GM23338 (cell line): ENCODE measurements at regions not wholly inside any gene's neighbourhood (a gene's known extent, or its start where the extent isn't known, plus 50 kb on each side); places are given as distances from the start of the nearest gene placed in this dataset.

Experiments
- ATAC-seq: fragments of 200-7000 bp; cut with Tn5 transposase; 3 replicates; pipeline ENCODE4 v1.9.1; 2020
- DNase-seq: peaks from one replicate; pipeline ENCODE4 v3.0.0-alpha.2; 2015; ENCODE audit warnings: low spot score
- H2AFZ ChIP-seq: fragments of 200-600 bp; sonication (generic); 2 replicates; pipeline ENCODE4 v1.8.0; 2016; ENCODE audit warnings: antibody characterized with exemption, mild to moderate bottlenecking, moderate library complexity
- H3F3A ChIP-seq: fragments of 200-600 bp; sonication (generic); replicated peaks from 2 replicates; pipeline ENCODE4 v1.8.0; 2017; ENCODE audit warnings: antibody characterized with exemption, mixed run types, low read depth
- H3K27ac ChIP-seq: fragments of 200-600 bp; sonication (generic); 2 replicates; pipeline ENCODE4 v1.6.1; 2016; ENCODE audit warnings: low read depth
- H3K27me3 ChIP-seq: fragments of 200-600 bp; sonication (generic); 2 replicates; pipeline ENCODE4 v1.8.0; 2016; ENCODE audit warnings: mild to moderate bottlenecking, mixed run types, moderate library complexity; ENCODE audit not compliant: insufficient read depth
- H3K36me3 ChIP-seq: fragments of 200-600 bp; sonication (generic); 2 replicates; pipeline ENCODE4 v1.8.0; 2016; ENCODE audit warnings: mild to moderate bottlenecking; ENCODE audit not compliant: insufficient read depth
- H3K4me1 ChIP-seq: fragments of 200-600 bp; sonication (generic); 2 replicates; pipeline ENCODE4 v1.8.0; 2016; ENCODE audit warnings: mild to moderate bottlenecking, moderate library complexity; ENCODE audit not compliant: insufficient read depth
- H3K4me2 ChIP-seq: fragments of 200-600 bp; sonication (generic); 2 replicates; pipeline ENCODE4 v1.7.1; 2017; ENCODE audit warnings: mixed run types
- H3K4me3 ChIP-seq: fragments of 200-600 bp; sonication (generic); 2 replicates; pipeline ENCODE4 v1.6.1; 2016; ENCODE audit warnings: mixed run types
- H3K79me2 ChIP-seq: fragments of 200-600 bp; sonication (generic); replicated peaks from 2 replicates; pipeline ENCODE4 v1.8.0; 2017; ENCODE audit warnings: mild to moderate bottlenecking; ENCODE audit not compliant: insufficient read depth
- H3K9me2 ChIP-seq: fragments of 200-600 bp; sonication (generic); 2 replicates; pipeline ENCODE4 v1.8.0; 2017; ENCODE audit not compliant: insufficient read depth
- H4K20me1 ChIP-seq: fragments of 200-600 bp; sonication (generic); replicated peaks from 2 replicates; pipeline ENCODE4 v1.8.0; 2017; ENCODE audit warnings: mild to moderate bottlenecking; ENCODE audit not compliant: insufficient read depth
- H3K27ac Mint-ChIP-seq: 2 replicates; pipeline ENCODE4 v1.8.0; 2020; ENCODE audit warnings: inconsistent platforms, mild to moderate bottlenecking, moderate library complexity, mixed read lengths
- H3K27me3 Mint-ChIP-seq: 3 replicates; pipeline ENCODE4 v1.8.0; 2022; ENCODE audit warnings: low read depth, mild to moderate bottlenecking, moderate library complexity, mixed read lengths, inconsistent platforms; ENCODE audit not compliant: insufficient read depth, poor library complexity
- H3K36me3 Mint-ChIP-seq: 3 replicates; pipeline ENCODE4 v1.8.0; 2021; ENCODE audit warnings: low read depth, mild to moderate bottlenecking, inconsistent platforms, moderate library complexity, mixed read lengths
- H3K4me1 Mint-ChIP-seq: 3 replicates; pipeline ENCODE4 v1.8.0; 2020; ENCODE audit warnings: mild to moderate bottlenecking, inconsistent platforms, mixed read lengths
- H3K4me3 Mint-ChIP-seq: 3 replicates; pipeline ENCODE4 v1.8.0; 2021; ENCODE audit warnings: moderate library complexity, mild to moderate bottlenecking, inconsistent platforms, mixed read lengths
- H3K9me3 Mint-ChIP-seq: 3 replicates; pipeline ENCODE4 v1.8.0; 2020; ENCODE audit warnings: moderate library complexity, mild to moderate bottlenecking, inconsistent platforms, mixed read lengths
- TF ChIP-seq, protein P1 (sequence below), 2 experiments: fragments of 200-600 bp in 1 of 2; sonication (generic) in 1 of 2; conservative IDR thresholded peaks; 2 replicates each; pipeline versions ENCODE4 v1.5.1 to v1.6.1; 2016 to 2017; ENCODE audit warnings: antibody characterized with exemption in 2 of 2, low read depth in 2 of 2, mild to moderate bottlenecking in 2 of 2, moderate library complexity in 1 of 2

DNA sequence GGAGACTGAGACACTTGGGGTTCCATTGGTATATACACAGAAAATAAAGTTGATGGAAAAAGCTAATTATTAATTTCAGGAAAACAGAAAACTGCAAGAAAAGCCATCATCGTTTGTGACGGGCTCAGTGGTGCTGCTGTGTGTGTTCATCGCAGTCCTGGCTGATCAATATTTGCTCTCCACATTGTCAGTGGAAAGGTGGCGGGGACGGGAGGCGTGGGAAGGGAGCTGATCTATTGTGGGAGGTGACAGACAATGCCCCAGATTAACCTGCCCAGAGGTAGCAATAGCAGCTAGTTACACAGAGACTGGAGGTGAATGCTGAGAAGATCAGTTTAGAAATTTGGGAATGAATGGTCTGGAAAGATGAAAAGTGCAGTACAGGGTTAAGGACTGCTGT, 50.0 kb upstream of the CTDP1 start:
- no peaks in the 10 kb centered on the region for H3K36me3 ChIP-seq
- no peak overlapping the region for H2AFZ ChIP-seq
- H3K79me2 ChIP-seq = no peaks in the 10 kb centered on the region
- H3K27ac Mint-ChIP-seq = no peak overlapping the region
- peaks cover 9% of the 10 kb centered on the region for H3K36me3 Mint-ChIP-seq
- no peaks in the 10 kb centered on the region for H3K9me2 ChIP-seq
- DNase-seq (no peak), ATAC-seq (no peak)
- H3K4me3 ChIP-seq = no peak overlapping the region
- no peaks in the 10 kb centered on the region for H3K27me3 ChIP-seq
- H3K4me1 Mint-ChIP-seq = no peaks in the 10 kb centered on the region; the same call in 2 of the 3 replicates
- H3F3A ChIP-seq = no peaks in the 10 kb centered on the region
- no peaks in the 10 kb centered on the region for H4K20me1 ChIP-seq
- no peak overlapping the region for H3K27ac ChIP-seq
- no peaks in the 10 kb centered on the region for H3K4me1 ChIP-seq
- H3K9me3 Mint-ChIP-seq = peaks cover 13% of the 10 kb centered on the region
- no peak overlapping the region for H3K4me2 ChIP-seq
- no peak overlapping the region for H3K4me3 Mint-ChIP-seq
- TF ChIP-seq, protein P1, sequence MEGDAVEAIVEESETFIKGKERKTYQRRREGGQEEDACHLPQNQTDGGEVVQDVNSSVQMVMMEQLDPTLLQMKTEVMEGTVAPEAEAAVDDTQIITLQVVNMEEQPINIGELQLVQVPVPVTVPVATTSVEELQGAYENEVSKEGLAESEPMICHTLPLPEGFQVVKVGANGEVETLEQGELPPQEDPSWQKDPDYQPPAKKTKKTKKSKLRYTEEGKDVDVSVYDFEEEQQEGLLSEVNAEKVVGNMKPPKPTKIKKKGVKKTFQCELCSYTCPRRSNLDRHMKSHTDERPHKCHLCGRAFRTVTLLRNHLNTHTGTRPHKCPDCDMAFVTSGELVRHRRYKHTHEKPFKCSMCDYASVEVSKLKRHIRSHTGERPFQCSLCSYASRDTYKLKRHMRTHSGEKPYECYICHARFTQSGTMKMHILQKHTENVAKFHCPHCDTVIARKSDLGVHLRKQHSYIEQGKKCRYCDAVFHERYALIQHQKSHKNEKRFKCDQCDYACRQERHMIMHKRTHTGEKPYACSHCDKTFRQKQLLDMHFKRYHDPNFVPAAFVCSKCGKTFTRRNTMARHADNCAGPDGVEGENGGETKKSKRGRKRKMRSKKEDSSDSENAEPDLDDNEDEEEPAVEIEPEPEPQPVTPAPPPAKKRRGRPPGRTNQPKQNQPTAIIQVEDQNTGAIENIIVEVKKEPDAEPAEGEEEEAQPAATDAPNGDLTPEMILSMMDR (conservative IDR thresholded peaks at IDR 0.05; ENCODE audit: low read depth in 2 of 2) = no peak
- peaks cover 12% of the 10 kb centered on the region for H3K27me3 Mint-ChIP-seq
